ENCODE measurements at regions not wholly inside any gene's neighbourhood (a gene's known extent, or its start where the extent isn't known, plus 50 kb on each side); places are given as distances from the start of the nearest gene placed in this dataset.

DNA sequence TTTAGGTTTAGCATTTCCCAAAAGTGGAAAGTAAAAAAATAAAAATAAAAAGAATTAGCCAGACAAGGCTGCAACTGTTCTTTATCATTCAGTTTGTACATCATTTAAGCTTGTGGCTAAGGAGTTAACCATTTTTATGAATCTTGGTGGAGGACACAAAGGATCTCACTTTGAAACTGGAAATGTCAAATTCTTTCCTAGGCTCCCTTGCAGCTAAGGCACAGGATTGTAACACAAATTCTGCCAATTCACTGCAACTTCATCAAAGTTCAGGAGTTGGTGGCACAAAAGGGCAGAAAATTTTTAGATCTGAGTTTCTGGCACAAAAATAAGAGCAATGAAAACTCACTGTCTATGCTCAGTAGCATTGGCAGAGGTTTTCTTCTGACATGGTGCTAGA is 211.2 kb upstream of the SYT10 start:
- no peak for DNase-seq (ENCODE audit: low read depth)
- H3K4me3 ChIP-seq (ENCODE audit: low read length), result no peak overlapping the region
- TF ChIP-seq CTCF (conservative IDR thresholded peaks at IDR 0.05; ENCODE audit: low read depth, low read length), result no peak

- no peak for DNase-seq (ENCODE audit: low read depth)
- no peak for TF ChIP-seq CTCF (conservative IDR thresholded peaks at IDR 0.05; ENCODE audit: low read depth, low read length)
- H3K4me3 ChIP-seq (ENCODE audit: low read length), result no peak overlapping the region
Measured at GRCh38 chr12:33653362-33653761, 213.7 kb upstream of the SYT10 start.

DNA sequence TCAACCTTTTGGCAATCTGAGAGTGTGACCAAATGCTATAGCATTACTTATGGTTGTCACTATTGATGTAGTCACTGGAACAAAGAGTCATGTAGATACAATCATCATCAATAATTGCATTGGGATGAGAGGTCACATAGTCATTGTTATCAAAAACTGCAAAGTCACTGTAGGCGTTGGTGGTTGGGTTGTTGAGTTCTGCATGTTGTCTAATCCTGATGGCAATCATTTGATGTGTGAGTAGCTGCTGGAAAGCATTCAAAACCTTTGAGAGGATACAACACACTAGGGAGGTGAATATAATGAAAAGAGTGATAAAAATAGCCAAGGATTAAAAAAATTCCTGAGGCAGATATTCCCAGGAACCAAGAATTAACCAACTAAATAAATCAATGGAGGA is 214.7 kb upstream of the SYT10 start:
- H3K4me3 ChIP-seq (ENCODE audit: low read length), result no peak overlapping the region
- TF ChIP-seq CTCF (conservative IDR thresholded peaks at IDR 0.05; ENCODE audit: low read depth, low read length), result no peak
- DNase-seq (ENCODE audit: low read depth), result peak; percentile 74

- H3K4me3 ChIP-seq (ENCODE audit: low read length), result no peak overlapping the region
- no peak for DNase-seq (ENCODE audit: low read depth)
- no peak for TF ChIP-seq CTCF (conservative IDR thresholded peaks at IDR 0.05; ENCODE audit: low read depth, low read length)
Measured at GRCh38 chr12:33663000-33663654, 223.5 kb upstream of the SYT10 start.

- no peak for DNase-seq (ENCODE audit: low read depth)
- H3K4me3 ChIP-seq (ENCODE audit: low read length), result no peak overlapping the region
- TF ChIP-seq CTCF (conservative IDR thresholded peaks at IDR 0.05; ENCODE audit: low read depth, low read length), result no peak
Measured at GRCh38 chr12:33669349-33669748, 229.7 kb upstream of the SYT10 start.

GRCh38 chr12:33670284-33670683 is 230.7 kb upstream of the SYT10 start:
- no peak for TF ChIP-seq CTCF (conservative IDR thresholded peaks at IDR 0.05; ENCODE audit: low read depth, low read length)
- DNase-seq (ENCODE audit: low read depth), result no peak
- H3K4me3 ChIP-seq (ENCODE audit: low read length), result no peak overlapping the region

DNA sequence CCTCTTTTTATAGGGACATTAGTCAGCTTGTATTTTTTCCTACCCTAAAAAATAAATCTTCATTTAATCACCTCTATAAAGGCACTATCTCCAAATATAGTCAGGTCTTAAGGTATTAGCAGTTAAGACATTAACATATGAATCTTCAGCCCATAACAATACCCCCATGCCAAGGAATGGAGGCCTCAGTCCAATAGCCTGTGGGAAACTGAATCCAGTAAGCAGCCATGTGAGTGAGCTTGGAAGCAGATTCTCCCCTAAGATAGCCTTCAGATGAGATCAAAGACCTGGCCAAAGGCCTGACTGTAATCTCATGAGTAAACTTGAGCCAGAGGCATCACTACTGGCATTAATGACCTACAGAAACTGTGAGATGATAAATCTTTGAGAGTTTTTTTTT is 232.1 kb upstream of the SYT10 start:
- no peak overlapping the region for H3K4me3 ChIP-seq (ENCODE audit: low read length)
- DNase-seq (ENCODE audit: low read depth), result no peak
- TF ChIP-seq CTCF (conservative IDR thresholded peaks at IDR 0.05; ENCODE audit: low read depth, low read length), result no peak
